Endothelial cell (in vitro differentiated cells): ENCODE measurements at regions not wholly inside any gene's neighbourhood (a gene's known extent, or its start where the extent isn't known, plus 50 kb on each side); places are given as distances from the start of the nearest gene placed in this dataset.

Source experiments
- DNase-seq: peaks from one replicate; pipeline ENCODE4 v3.0.0; 2021; ENCODE audit warnings: low spot score
- H3K27ac Mint-ChIP-seq: one replicate; pipeline ENCODE4 v1.8.0; 2021; ENCODE audit warnings: mixed read lengths, inconsistent platforms; ENCODE audit not compliant: unreplicated experiment
- H3K27me3 Mint-ChIP-seq: one replicate; pipeline ENCODE4 v1.8.0; 2021; ENCODE audit warnings: mild to moderate bottlenecking, moderate library complexity, mixed read lengths, inconsistent platforms; ENCODE audit not compliant: unreplicated experiment
- H3K36me3 Mint-ChIP-seq: one replicate; pipeline ENCODE4 v1.8.0; 2021; ENCODE audit warnings: mild to moderate bottlenecking, low read depth, mixed read lengths, inconsistent platforms; ENCODE audit not compliant: unreplicated experiment
- H3K4me1 Mint-ChIP-seq: one replicate; pipeline ENCODE4 v1.8.0; 2021; ENCODE audit warnings: mild to moderate bottlenecking, mixed read lengths, inconsistent platforms; ENCODE audit not compliant: unreplicated experiment
- H3K4me3 Mint-ChIP-seq: one replicate; pipeline ENCODE4 v1.8.0; 2021; ENCODE audit warnings: mild to moderate bottlenecking, mixed read lengths, inconsistent platforms; ENCODE audit not compliant: unreplicated experiment
- H3K9me3 Mint-ChIP-seq: one replicate; pipeline ENCODE4 v1.8.0; 2021; ENCODE audit warnings: mixed read lengths, inconsistent platforms; ENCODE audit not compliant: unreplicated experiment
- TF ChIP-seq, protein P1 (sequence below): fragments of 200-600 bp; sonication (generic); IDR thresholded peaks from one replicate; pipeline ENCODE4 v1.5.0; 2021; ENCODE audit warnings: antibody characterized with exemption; ENCODE audit not compliant: unreplicated experiment

DNA sequence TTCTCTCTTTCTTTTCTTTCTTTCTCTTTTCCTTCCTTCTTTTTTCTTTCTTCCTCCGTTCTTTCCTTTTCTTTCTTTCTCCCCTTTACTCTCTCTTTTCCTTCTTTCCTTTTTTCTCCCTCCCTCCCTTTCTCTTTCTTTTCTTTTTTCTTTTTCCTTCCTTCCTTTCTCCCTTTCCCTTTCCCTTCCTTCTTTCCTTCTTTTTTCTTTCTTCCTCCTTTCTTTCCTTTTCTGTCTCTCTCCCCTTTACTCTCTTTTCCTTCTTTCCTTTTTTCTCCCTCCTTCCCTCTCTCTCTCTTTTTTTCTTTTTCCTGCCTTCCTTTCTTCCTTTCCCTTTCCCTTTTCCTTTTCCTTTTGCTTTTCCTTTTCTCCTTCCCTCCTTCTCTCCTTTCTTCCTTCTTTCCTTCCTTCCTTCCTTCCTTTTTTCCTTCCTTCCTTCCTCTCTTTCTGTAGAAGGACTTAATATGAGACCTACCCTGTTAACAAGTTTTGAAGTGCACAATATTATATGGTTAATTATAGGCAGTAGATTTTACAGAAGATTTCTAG, 142.7 kb upstream of the CD180 start:
- TF ChIP-seq, protein P1, sequence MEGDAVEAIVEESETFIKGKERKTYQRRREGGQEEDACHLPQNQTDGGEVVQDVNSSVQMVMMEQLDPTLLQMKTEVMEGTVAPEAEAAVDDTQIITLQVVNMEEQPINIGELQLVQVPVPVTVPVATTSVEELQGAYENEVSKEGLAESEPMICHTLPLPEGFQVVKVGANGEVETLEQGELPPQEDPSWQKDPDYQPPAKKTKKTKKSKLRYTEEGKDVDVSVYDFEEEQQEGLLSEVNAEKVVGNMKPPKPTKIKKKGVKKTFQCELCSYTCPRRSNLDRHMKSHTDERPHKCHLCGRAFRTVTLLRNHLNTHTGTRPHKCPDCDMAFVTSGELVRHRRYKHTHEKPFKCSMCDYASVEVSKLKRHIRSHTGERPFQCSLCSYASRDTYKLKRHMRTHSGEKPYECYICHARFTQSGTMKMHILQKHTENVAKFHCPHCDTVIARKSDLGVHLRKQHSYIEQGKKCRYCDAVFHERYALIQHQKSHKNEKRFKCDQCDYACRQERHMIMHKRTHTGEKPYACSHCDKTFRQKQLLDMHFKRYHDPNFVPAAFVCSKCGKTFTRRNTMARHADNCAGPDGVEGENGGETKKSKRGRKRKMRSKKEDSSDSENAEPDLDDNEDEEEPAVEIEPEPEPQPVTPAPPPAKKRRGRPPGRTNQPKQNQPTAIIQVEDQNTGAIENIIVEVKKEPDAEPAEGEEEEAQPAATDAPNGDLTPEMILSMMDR = no peak
- H3K27me3 Mint-ChIP-seq = peaks cover 3% of the 10 kb centered on the region
- H3K36me3 Mint-ChIP-seq = no peaks in the 10 kb centered on the region
- no peaks in the 10 kb centered on the region for H3K4me1 Mint-ChIP-seq
- DNase-seq = no peak
- no peak overlapping the region for H3K27ac Mint-ChIP-seq
- peaks cover under 1% of the 10 kb centered on the region for H3K9me3 Mint-ChIP-seq
- no peak overlapping the region for H3K4me3 Mint-ChIP-seq

DNA sequence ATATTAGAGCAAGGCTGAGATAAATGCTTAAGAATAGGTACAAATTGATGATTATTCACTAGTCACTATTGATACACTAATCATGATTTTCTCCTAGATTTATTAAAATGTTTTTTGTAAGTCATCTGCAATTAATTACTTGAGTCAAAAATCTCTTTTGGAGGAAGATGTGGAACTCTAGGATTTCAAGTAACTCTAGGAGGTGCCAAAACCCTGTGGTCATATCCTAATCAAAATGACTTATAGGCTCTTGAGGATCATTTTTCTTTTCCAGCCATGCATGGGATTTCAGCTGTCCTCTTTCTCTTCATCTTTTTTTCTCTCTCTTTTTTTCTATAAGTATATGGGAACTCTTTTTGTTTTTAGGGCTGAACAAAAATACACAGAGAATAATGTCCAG, 141.8 kb upstream of the CD180 start:
- peaks cover 3% of the 10 kb centered on the region for H3K27me3 Mint-ChIP-seq
- no peaks in the 10 kb centered on the region for H3K36me3 Mint-ChIP-seq
- H3K4me3 Mint-ChIP-seq = no peak overlapping the region
- H3K9me3 Mint-ChIP-seq = no peaks in the 10 kb centered on the region
- TF ChIP-seq, protein P1 = no peak
- no peaks in the 10 kb centered on the region for H3K4me1 Mint-ChIP-seq
- no peak overlapping the region for H3K27ac Mint-ChIP-seq
- no peak for DNase-seq

DNA sequence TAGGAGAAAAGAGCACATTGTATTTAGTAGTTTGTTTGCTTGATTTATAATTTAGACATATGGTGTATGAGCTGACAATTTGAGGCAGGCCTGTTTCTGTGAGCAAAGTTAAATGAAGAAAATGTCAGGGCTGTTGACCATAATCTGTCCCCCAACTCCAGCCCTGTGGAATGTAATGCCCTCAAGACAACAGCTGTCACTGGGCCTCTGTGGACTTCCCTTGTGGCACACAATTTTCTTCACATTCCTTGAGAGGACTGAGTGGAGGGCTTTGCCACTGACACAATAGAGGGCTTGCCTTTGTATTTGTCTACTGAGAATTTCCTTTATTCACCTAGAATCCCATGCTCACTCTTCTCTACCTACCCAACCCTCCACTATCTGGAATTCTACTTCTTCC, 141.2 kb upstream of the CD180 start:
- Mint-ChIP-seq H3K27ac (no peak overlapping the region), H3K9me3 (no peaks in the 10 kb centered on the region), H3K27me3 (no peaks in the 10 kb centered on the region), H3K4me1 (no peaks in the 10 kb centered on the region), H3K4me3 (no peak overlapping the region), H3K36me3 (no peaks in the 10 kb centered on the region)
- no peak for DNase-seq
- TF ChIP-seq, protein P1 = no peak

DNA sequence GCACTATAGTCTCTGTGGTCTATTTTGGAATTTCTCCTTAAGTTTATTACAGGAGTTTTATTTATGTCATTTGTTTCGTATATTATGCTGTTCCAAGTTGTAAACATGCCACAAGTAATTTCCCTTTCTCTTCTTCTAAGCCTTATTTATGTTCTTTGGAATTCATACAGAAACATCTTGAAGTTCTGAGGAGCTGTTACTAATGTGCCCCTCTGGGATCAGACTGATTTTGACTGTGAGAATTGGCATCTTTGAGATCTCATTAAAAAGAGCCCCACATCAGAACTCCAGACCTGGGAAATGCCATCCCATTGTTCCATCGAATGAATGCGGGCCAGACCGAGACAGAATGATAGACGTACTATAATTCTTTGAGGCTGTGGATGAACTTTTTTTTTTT, 138.8 kb upstream of the CD180 start:
- no peaks in the 10 kb centered on the region for H3K36me3 Mint-ChIP-seq
- no peak overlapping the region for H3K4me3 Mint-ChIP-seq
- no peaks in the 10 kb centered on the region for H3K9me3 Mint-ChIP-seq
- no peak for DNase-seq
- TF ChIP-seq, protein P1 = no peak
- no peaks in the 10 kb centered on the region for H3K4me1 Mint-ChIP-seq
- no peaks in the 10 kb centered on the region for H3K27me3 Mint-ChIP-seq
- H3K27ac Mint-ChIP-seq = no peak overlapping the region

- H3K27ac Mint-ChIP-seq = no peak overlapping the region
- H3K9me3 Mint-ChIP-seq = no peaks in the 10 kb centered on the region
- no peaks in the 10 kb centered on the region for H3K36me3 Mint-ChIP-seq
- H3K4me1 Mint-ChIP-seq = no peaks in the 10 kb centered on the region
- no peak overlapping the region for H3K4me3 Mint-ChIP-seq
- no peaks in the 10 kb centered on the region for H3K27me3 Mint-ChIP-seq
- TF ChIP-seq, protein P1 = no peak
- no peak for DNase-seq
Measured at GRCh38 chr5:67334373-67334772, 137.8 kb upstream of the CD180 start.
